Trophoblast cell (in vitro differentiated cells and primary cell): ENCODE measurements at regions not wholly inside any gene's neighbourhood (a gene's known extent, or its start where the extent isn't known, plus 50 kb on each side); places are given as distances from the start of the nearest gene placed in this dataset.
"Not testable (repeated sequence)": the region's sequence is repeated elsewhere in the genome, so short reads cannot be mapped to it uniquely, and the experiment has no call there.

Experiments
- DNase-seq, 2 donors: peaks; one replicate each; pipeline ENCODE4 v3.0.0-alpha.2; 2016
- H2AFZ ChIP-seq: 2 replicates; pipeline ENCODE4 v1.6.1; 2013; ENCODE audit warnings: low read length, moderate library complexity, mild to moderate bottlenecking; ENCODE audit not compliant: insufficient read depth, poor library complexity
- H2AK5ac ChIP-seq: 2 replicates; pipeline ENCODE4 v1.6.1; 2013; ENCODE audit warnings: mild to moderate bottlenecking, low read length
- H2BK120ac ChIP-seq: 2 replicates; pipeline ENCODE4 v1.6.1; 2013; ENCODE audit warnings: low read length, mild to moderate bottlenecking, moderate library complexity; ENCODE audit not compliant: insufficient read depth, poor library complexity
- H2BK12ac ChIP-seq: 2 replicates; pipeline ENCODE4 v1.6.1; 2013; ENCODE audit warnings: mild to moderate bottlenecking, low read length, moderate library complexity
- H2BK5ac ChIP-seq: 2 replicates; pipeline ENCODE4 v1.6.1; 2013; ENCODE audit warnings: low read length, low read depth, moderate library complexity, mild to moderate bottlenecking; ENCODE audit not compliant: poor library complexity
- H3K14ac ChIP-seq: 2 replicates; pipeline ENCODE4 v1.6.1; 2013; ENCODE audit warnings: mild to moderate bottlenecking, low read length
- H3K18ac ChIP-seq: 2 replicates; pipeline ENCODE4 v1.6.1; 2013; ENCODE audit warnings: mild to moderate bottlenecking, low read length
- H3K23ac ChIP-seq: 2 replicates; pipeline ENCODE4 v1.6.1; 2013; ENCODE audit warnings: low read length
- H3K27ac ChIP-seq: 2 replicates; pipeline ENCODE4 v1.5.1; 2013; ENCODE audit warnings: low read depth, mild to moderate bottlenecking, inconsistent platforms, low read length, moderate library complexity
- H3K27me3 ChIP-seq: 2 replicates; pipeline ENCODE4 v1.6.1; 2013; ENCODE audit warnings: inconsistent platforms, mild to moderate bottlenecking, low read length, moderate library complexity; ENCODE audit not compliant: insufficient read depth
- H3K36me3 ChIP-seq, 2 experiments: 1 replicate in 1 of 2; 2 replicates in 1 of 2; pipeline ENCODE4 v1.6.1; 2013; ENCODE audit warnings: low read length in 2 of 2, mild to moderate bottlenecking in 2 of 2, moderate library complexity in 1 of 2; ENCODE audit not compliant: insufficient read depth in 2 of 2, control insufficient read depth in 1 of 2
- H3K4ac ChIP-seq: 2 replicates; pipeline ENCODE4 v1.6.1; 2013; ENCODE audit warnings: low read depth, mild to moderate bottlenecking, low read length, moderate library complexity
- H3K4me1 ChIP-seq, 2 experiments: 1 replicate in 1 of 2; 2 replicates in 1 of 2; pipeline ENCODE4 v1.6.1; 2013; ENCODE audit warnings: low read length in 2 of 2, mild to moderate bottlenecking in 2 of 2, moderate library complexity in 1 of 2; ENCODE audit not compliant: insufficient read depth in 2 of 2, control insufficient read depth in 1 of 2
- H3K4me2 ChIP-seq: 2 replicates; pipeline ENCODE4 v1.6.1; 2013; ENCODE audit warnings: inconsistent platforms, mild to moderate bottlenecking, low read length, moderate library complexity
- H3K4me3 ChIP-seq: 2 replicates; pipeline ENCODE4 v1.5.1; 2013; ENCODE audit warnings: mild to moderate bottlenecking, low read depth, low read length, inconsistent platforms
- H3K79me1 ChIP-seq: one replicate; pipeline ENCODE4 v1.6.1; 2013; ENCODE audit warnings: low read length
- H3K79me2 ChIP-seq: 2 replicates; pipeline ENCODE4 v1.6.1; 2013; ENCODE audit warnings: low read length, mild to moderate bottlenecking; ENCODE audit not compliant: control insufficient read depth, insufficient read depth, poor library complexity
- H3K9ac ChIP-seq: 2 replicates; pipeline ENCODE4 v1.6.1; 2013; ENCODE audit warnings: mild to moderate bottlenecking, low read length
- H3K9me3 ChIP-seq: 2 replicates; pipeline ENCODE4 v1.6.1; 2013; ENCODE audit warnings: low read depth, mild to moderate bottlenecking, control low read depth, inconsistent platforms, low read length; ENCODE audit not compliant: insufficient read depth
- H4K12ac ChIP-seq: 2 replicates; pipeline ENCODE4 v1.6.1; 2013; ENCODE audit warnings: low read depth, mild to moderate bottlenecking, low read length, moderate library complexity
- H4K8ac ChIP-seq: 2 replicates; pipeline ENCODE4 v1.6.1; 2013; ENCODE audit warnings: low read depth, mild to moderate bottlenecking, low read length, moderate library complexity
- H4K91ac ChIP-seq: one replicate; pipeline ENCODE4 v1.6.1; 2013; ENCODE audit warnings: low read depth, mild to moderate bottlenecking, low read length, moderate library complexity
- whole genome bisulfite sequencing: extraction: QIAGEN DNeasy Blood & Tissue Kit; methylation state at CpG from one replicate; pipeline ENCODE4 v1.1.7; 2013; ENCODE audit warnings: missing lambda C conversion rate; ENCODE audit not compliant: insufficient read length, insufficient coverage; ENCODE audit errors: extremely low coverage; 5-methylcytosine and 5-hydroxymethylcytosine counted together

DNA sequence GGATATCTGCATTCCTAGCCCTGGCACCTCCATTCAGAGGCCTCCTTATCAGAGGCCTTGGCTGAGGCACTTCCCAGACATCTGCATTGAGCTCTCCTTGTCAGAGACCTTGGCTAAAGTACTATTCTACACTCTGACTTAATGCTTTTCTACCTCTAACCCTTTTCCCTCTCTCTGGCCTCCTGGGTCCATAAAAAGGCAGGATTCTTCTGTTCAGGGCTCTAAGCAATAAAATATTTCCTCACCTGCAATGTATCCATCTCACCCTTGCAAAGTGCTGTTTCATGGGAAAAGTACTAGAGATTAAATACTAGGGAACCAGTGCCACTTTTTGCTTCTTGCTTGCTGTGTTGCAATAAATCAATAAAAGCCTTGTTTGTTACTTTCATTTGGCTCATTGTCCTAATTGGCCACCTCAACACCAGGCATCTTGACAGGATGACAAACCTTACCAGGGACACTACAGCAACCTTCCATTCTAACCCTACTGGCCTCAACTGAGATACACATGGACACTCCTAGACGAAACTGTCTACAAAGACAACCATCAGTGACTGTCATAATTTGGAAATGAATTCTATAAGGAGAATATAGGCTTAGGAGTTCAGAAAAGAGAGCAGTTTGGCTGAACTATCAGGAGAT lies 106.5 kb upstream of the SETMAR start:
- Histone ChIP-seq H3K4me3 (no peak overlapping the region), H2BK120ac (no peak overlapping the region), H3K18ac (no peak overlapping the region), H3K27ac (no peak overlapping the region), H4K8ac (no peak overlapping the region), H3K36me3 (no peaks in the 10 kb centered on the region), H3K4ac (no peak overlapping the region), H4K91ac (no peak overlapping the region), H3K4me1 (no peaks in the 10 kb centered on the region), H3K14ac (no peak overlapping the region), H2AK5ac (no peak overlapping the region), H4K12ac (no peak overlapping the region), H3K9ac (no peak overlapping the region), H2BK12ac (no peak overlapping the region), H3K9me3 (no peaks in the 10 kb centered on the region), H3K27me3 (no peaks in the 10 kb centered on the region), H2AFZ (no peak overlapping the region), H3K23ac (no peak overlapping the region), H3K79me2 (no peaks in the 10 kb centered on the region), H3K79me1 (no peaks in the 10 kb centered on the region), H2BK5ac (no peak overlapping the region), H3K4me2 (no peak overlapping the region)
- DNase-seq: no peak
- no CpG with 5 or more reads among the region's 1 CpG for WGBS

DNA sequence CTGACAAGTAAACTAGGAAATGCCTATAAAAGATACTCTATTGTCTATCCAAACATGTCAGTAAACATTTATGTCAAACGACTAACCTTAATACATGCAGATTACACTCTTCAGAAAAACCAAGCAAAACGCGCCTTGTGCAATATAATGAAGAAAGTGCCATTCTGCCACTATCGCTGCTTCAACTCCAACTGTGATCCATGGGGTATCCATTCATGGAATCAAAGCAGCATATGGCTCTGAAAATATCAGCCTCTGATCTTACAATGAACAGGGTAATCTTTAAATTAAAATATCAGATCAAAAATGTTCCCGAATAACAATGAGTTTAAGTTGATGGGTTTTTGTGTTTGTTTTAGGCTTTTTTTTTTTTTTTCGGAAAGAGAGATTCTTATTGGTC lies 105.5 kb upstream of the SETMAR start:
- Histone ChIP-seq H3K36me3 (no peaks in the 10 kb centered on the region), H3K18ac (no peak overlapping the region), H3K9me3 (no peaks in the 10 kb centered on the region), H3K4me2 (no peak overlapping the region), H3K4ac (no peak overlapping the region), H4K12ac (no peak overlapping the region), H2AK5ac (no peak overlapping the region), H3K27ac (no peak overlapping the region), H2BK120ac (no peak overlapping the region), H3K14ac (no peak overlapping the region), H3K23ac (no peak overlapping the region), H3K9ac (no peak overlapping the region), H3K79me2 (no peaks in the 10 kb centered on the region), H3K4me3 (no peak overlapping the region), H2BK12ac (no peak overlapping the region), H2AFZ (no peak overlapping the region), H3K4me1 (no peaks in the 10 kb centered on the region), H4K8ac (no peak overlapping the region), H3K79me1 (no peaks in the 10 kb centered on the region), H4K91ac (no peak overlapping the region), H2BK5ac (no peak overlapping the region), H3K27me3 (no peaks in the 10 kb centered on the region)
- WGBS: no CpG with 5 or more reads among the region's 6 CpGs
- DNase-seq: no peak

DNA sequence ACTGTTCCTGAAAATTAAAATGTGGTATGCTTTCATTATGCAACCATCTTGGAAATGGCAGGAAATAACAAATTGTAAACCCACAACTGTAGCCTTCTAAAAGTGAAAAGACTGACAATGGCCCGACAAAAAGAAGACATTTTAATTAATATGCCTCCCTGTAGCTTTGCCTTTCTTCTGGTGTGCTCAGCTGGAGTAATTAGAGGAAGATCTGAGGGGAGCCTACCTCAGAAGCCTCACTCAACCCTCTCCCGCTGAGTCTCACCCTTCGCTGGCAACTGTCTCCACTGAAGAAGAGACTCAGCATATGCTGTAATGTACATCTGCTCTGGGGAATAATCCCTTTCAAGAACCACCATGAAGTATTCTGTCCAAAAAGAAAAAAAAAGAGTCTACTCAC lies 104.7 kb upstream of the SETMAR start:
- Histone ChIP-seq H3K27ac (no peak overlapping the region), H3K9ac (no peak overlapping the region), H3K27me3 (no peaks in the 10 kb centered on the region), H2BK5ac (no peak overlapping the region), H3K4me1 (no peaks in the 10 kb centered on the region), H4K91ac (no peak overlapping the region), H3K79me1 (no peaks in the 10 kb centered on the region), H3K4ac (no peak overlapping the region), H2AFZ (no peak overlapping the region), H3K23ac (no peak overlapping the region), H3K4me2 (no peak overlapping the region), H2BK120ac (no peak overlapping the region), H3K9me3 (no peaks in the 10 kb centered on the region), H4K8ac (no peak overlapping the region), H4K12ac (no peak overlapping the region), H3K14ac (no peak overlapping the region), H2AK5ac (no peak overlapping the region), H3K18ac (no peak overlapping the region), H3K79me2 (no peaks in the 10 kb centered on the region), H2BK12ac (no peak overlapping the region), H3K4me3 (no peak overlapping the region), H3K36me3 (no peaks in the 10 kb centered on the region)
- no CpG with 5 or more reads among the region's 3 CpGs for WGBS
- DNase-seq: no peak

DNA sequence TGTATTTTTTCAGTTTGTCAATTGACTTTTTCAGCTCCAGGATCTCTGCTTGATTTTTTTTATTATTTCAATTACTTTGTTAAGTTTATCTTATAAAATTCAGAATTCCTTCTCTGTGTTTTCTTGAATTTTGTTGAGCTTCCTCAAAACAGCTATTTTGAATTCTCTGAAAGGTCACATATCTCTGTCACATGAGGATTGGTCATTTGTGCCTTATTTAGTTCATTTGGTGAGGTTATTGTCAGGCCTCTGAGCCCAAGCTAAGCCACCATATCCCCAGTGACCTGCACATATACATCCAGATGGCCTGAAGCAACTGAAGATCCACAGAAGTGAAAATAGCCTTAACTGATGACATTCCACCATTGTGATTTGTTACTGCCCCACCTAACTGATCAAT lies 98.4 kb upstream of the SETMAR start:
- not testable (repeated sequence) for H3K9ac ChIP-seq, H2AK5ac ChIP-seq, H3K79me1 ChIP-seq, H3K9me3 ChIP-seq, H3K4me2 ChIP-seq, H2AFZ ChIP-seq, H3K23ac ChIP-seq, DNase-seq, H4K8ac ChIP-seq, H2BK120ac ChIP-seq, H4K12ac ChIP-seq, H3K27ac ChIP-seq, H2BK12ac ChIP-seq, H3K14ac ChIP-seq, H3K79me2 ChIP-seq, H4K91ac ChIP-seq, H3K36me3 ChIP-seq, H3K4me1 ChIP-seq, H3K27me3 ChIP-seq, H3K18ac ChIP-seq, H3K4me3 ChIP-seq, H3K4ac ChIP-seq, H2BK5ac ChIP-seq
